SH-SY5Y (cell line): ENCODE measurements at regions not wholly inside any gene's neighbourhood (a gene's known extent, or its start where the extent isn't known, plus 50 kb on each side); places are given as distances from the start of the nearest gene placed in this dataset.

ENCODE experiments used
- GATA2 ChIP-seq: IDR thresholded peaks from 2 replicates; pipeline ENCODE4 v1.6.1; 2011; ENCODE audit warnings: mild to moderate bottlenecking, low read depth, low read length
- GATA3 ChIP-seq: IDR thresholded peaks from 2 replicates; pipeline ENCODE4 v1.6.1; 2011; ENCODE audit warnings: low read depth, mild to moderate bottlenecking, low read length, moderate library complexity

GRCh38 chr16:88316151-88316550 is 66.6 kb upstream of the ZNF469 start:
- TF ChIP-seq GATA3 (no peak), GATA2 (no peak)
